ENCODE measurements at regions not wholly inside any gene's neighbourhood (a gene's known extent, or its start where the extent isn't known, plus 50 kb on each side); places are given as distances from the start of the nearest gene placed in this dataset.

- H3K27ac ChIP-seq (ENCODE audit: low read depth, low read length, severe bottlenecking): no peak overlapping the region
- 92 to 96% methylated on average over 9 of the region's 10 CpGs for WGBS, 2 experiments (ENCODE audit: insufficient coverage in 2 of 2)
Observed at GRCh38 chr6:131382631-131383030, 190.4 kb upstream of the ARG1 start.

GRCh38 chr6:131383421-131384411 lies 189.3 kb upstream of the ARG1 start:
- H3K36me3 ChIP-seq (ENCODE audit: control insufficient read depth, insufficient read depth, low read length): no peaks in the 10 kb centered on the region
- peaks cover 4% of the 10 kb centered on the region for H3K4me1 ChIP-seq (ENCODE audit: control insufficient read depth, insufficient read depth, low read length, poor library complexity, severe bottlenecking)
- peaks cover 4% of the 10 kb centered on the region for H3K9me3 ChIP-seq (ENCODE audit: control insufficient read depth, low read length)
- WGBS, 2 experiments (ENCODE audit: insufficient coverage in 2 of 2): 65 to 80% methylated on average over 3 to 4 of the region's 6 CpGs
- no peak overlapping the region for H3K4me3 ChIP-seq (ENCODE audit: extremely low read depth, insufficient read depth, low read length, poor library complexity, severe bottlenecking)
- no peak overlapping the region for H3K27ac ChIP-seq (ENCODE audit: low read depth, low read length, severe bottlenecking)

More at GRCh38 chr6:131382631-131383030, 190.4 kb upstream of the ARG1 start:
- Histone ChIP-seq H3K4me1 (ENCODE audit: control insufficient read depth, insufficient read depth, low read length, poor library complexity, severe bottlenecking) (peaks cover 4% of the 10 kb centered on the region), H3K4me3 (ENCODE audit: extremely low read depth, insufficient read depth, low read length, poor library complexity, severe bottlenecking) (no peak overlapping the region), H3K9me3 (ENCODE audit: control insufficient read depth, low read length) (peaks cover 4% of the 10 kb centered on the region), H3K36me3 (ENCODE audit: control insufficient read depth, insufficient read depth, low read length) (no peaks in the 10 kb centered on the region)

GRCh38 chr6:131387562-131388447 lies 185.2 kb upstream of the ARG1 start:
- peaks cover 4% of the 10 kb centered on the region for H3K9me3 ChIP-seq (ENCODE audit: control insufficient read depth, low read length)
- H3K27ac ChIP-seq (ENCODE audit: low read depth, low read length, severe bottlenecking): no peak overlapping the region
- H3K4me3 ChIP-seq (ENCODE audit: extremely low read depth, insufficient read depth, low read length, poor library complexity, severe bottlenecking): no peak overlapping the region
- 86 to 92% methylated on average over 1 to 3 of the region's 5 CpGs for WGBS, 2 experiments (ENCODE audit: insufficient coverage in 2 of 2)
- H3K4me1 ChIP-seq (ENCODE audit: control insufficient read depth, insufficient read depth, low read length, poor library complexity, severe bottlenecking): peaks cover 4% of the 10 kb centered on the region
- H3K36me3 ChIP-seq (ENCODE audit: control insufficient read depth, insufficient read depth, low read length): no peaks in the 10 kb centered on the region

GRCh38 chr6:131390322-131390721 lies 182.7 kb upstream of the ARG1 start:
- 85 to 91% methylated on average over 3 to 4 of the region's 5 CpGs for WGBS, 2 experiments (ENCODE audit: insufficient coverage in 2 of 2)
- H3K4me1 ChIP-seq (ENCODE audit: control insufficient read depth, insufficient read depth, low read length, poor library complexity, severe bottlenecking): no peaks in the 10 kb centered on the region
- H3K27ac ChIP-seq (ENCODE audit: low read depth, low read length, severe bottlenecking): no peak overlapping the region
- no peak overlapping the region for H3K4me3 ChIP-seq (ENCODE audit: extremely low read depth, insufficient read depth, low read length, poor library complexity, severe bottlenecking)
- H3K9me3 ChIP-seq (ENCODE audit: control insufficient read depth, low read length): peaks cover 4% of the 10 kb centered on the region
- no peaks in the 10 kb centered on the region for H3K36me3 ChIP-seq (ENCODE audit: control insufficient read depth, insufficient read depth, low read length)

- 89 to 100% methylated on average over 1 of the region's 1 CpG for WGBS, 2 experiments (ENCODE audit: insufficient coverage in 2 of 2)
- Histone ChIP-seq H3K4me1 (ENCODE audit: control insufficient read depth, insufficient read depth, low read length, poor library complexity, severe bottlenecking) (no peaks in the 10 kb centered on the region), H3K9me3 (ENCODE audit: control insufficient read depth, low read length) (peaks cover 1% of the 10 kb centered on the region), H3K4me3 (ENCODE audit: extremely low read depth, insufficient read depth, low read length, poor library complexity, severe bottlenecking) (no peak overlapping the region), H3K36me3 (ENCODE audit: control insufficient read depth, insufficient read depth, low read length) (no peaks in the 10 kb centered on the region), H3K27ac (ENCODE audit: low read depth, low read length, severe bottlenecking) (no peak overlapping the region)
Observed at GRCh38 chr6:131391116-131391515, 181.9 kb upstream of the ARG1 start.

GRCh38 chr6:131393433-131393832 lies 179.6 kb upstream of the ARG1 start:
- no peak overlapping the region for H3K27ac ChIP-seq (ENCODE audit: low read depth, low read length, severe bottlenecking)
- H3K9me3 ChIP-seq (ENCODE audit: control insufficient read depth, low read length): no peaks in the 10 kb centered on the region
- H3K36me3 ChIP-seq (ENCODE audit: control insufficient read depth, insufficient read depth, low read length): no peaks in the 10 kb centered on the region
- H3K4me1 ChIP-seq (ENCODE audit: control insufficient read depth, insufficient read depth, low read length, poor library complexity, severe bottlenecking): no peaks in the 10 kb centered on the region
- WGBS, 2 experiments (ENCODE audit: insufficient coverage in 2 of 2): no CpG with 5 or more reads among the region's 2 CpGs
- no peak overlapping the region for H3K4me3 ChIP-seq (ENCODE audit: extremely low read depth, insufficient read depth, low read length, poor library complexity, severe bottlenecking)

GRCh38 chr6:131394768-131395432 lies 178.1 kb upstream of the ARG1 start:
- H3K4me3 ChIP-seq (ENCODE audit: extremely low read depth, insufficient read depth, low read length, poor library complexity, severe bottlenecking): no peak overlapping the region
- no peaks in the 10 kb centered on the region for H3K9me3 ChIP-seq (ENCODE audit: control insufficient read depth, low read length)
- peaks cover 2% of the 10 kb centered on the region for H3K4me1 ChIP-seq (ENCODE audit: control insufficient read depth, insufficient read depth, low read length, poor library complexity, severe bottlenecking)
- H3K36me3 ChIP-seq (ENCODE audit: control insufficient read depth, insufficient read depth, low read length): no peaks in the 10 kb centered on the region
- no peak overlapping the region for H3K27ac ChIP-seq (ENCODE audit: low read depth, low read length, severe bottlenecking)
- no CpG with 5 or more reads among the region's 1 CpG for WGBS, 2 experiments (ENCODE audit: insufficient coverage in 2 of 2)

GRCh38 chr6:131398176-131398575 lies 174.8 kb upstream of the ARG1 start:
- no CpG with 5 or more reads among the region's 3 CpGs for WGBS, 2 experiments (ENCODE audit: insufficient coverage in 2 of 2)
- H3K4me1 ChIP-seq (ENCODE audit: control insufficient read depth, insufficient read depth, low read length, poor library complexity, severe bottlenecking): peaks cover 9% of the 10 kb centered on the region

GRCh38 chr6:131399433-131399832 lies 173.6 kb upstream of the ARG1 start:
- no peaks in the 10 kb centered on the region for H3K36me3 ChIP-seq (ENCODE audit: control insufficient read depth, insufficient read depth, low read length)
- peaks cover 9% of the 10 kb centered on the region for H3K4me1 ChIP-seq (ENCODE audit: control insufficient read depth, insufficient read depth, low read length, poor library complexity, severe bottlenecking)
- no peak overlapping the region for H3K4me3 ChIP-seq (ENCODE audit: extremely low read depth, insufficient read depth, low read length, poor library complexity, severe bottlenecking)
- 92 to 97% methylated on average over 3 of the region's 4 CpGs for WGBS, 2 experiments (ENCODE audit: insufficient coverage in 2 of 2)
- H3K9me3 ChIP-seq (ENCODE audit: control insufficient read depth, low read length): peaks cover 15% of the 10 kb centered on the region
- H3K27ac ChIP-seq (ENCODE audit: low read depth, low read length, severe bottlenecking): no peak overlapping the region

More at GRCh38 chr6:131398176-131398575, 174.8 kb upstream of the ARG1 start:
- H3K4me3 ChIP-seq (ENCODE audit: extremely low read depth, insufficient read depth, low read length, poor library complexity, severe bottlenecking): no peak overlapping the region
- peaks cover 15% of the 10 kb centered on the region for H3K9me3 ChIP-seq (ENCODE audit: control insufficient read depth, low read length)
- H3K36me3 ChIP-seq (ENCODE audit: control insufficient read depth, insufficient read depth, low read length): no peaks in the 10 kb centered on the region
- H3K27ac ChIP-seq (ENCODE audit: low read depth, low read length, severe bottlenecking): no peak overlapping the region

GRCh38 chr6:131400054-131400778 lies 172.8 kb upstream of the ARG1 start:
- Histone ChIP-seq H3K36me3 (ENCODE audit: control insufficient read depth, insufficient read depth, low read length) (no peaks in the 10 kb centered on the region), H3K4me3 (ENCODE audit: extremely low read depth, insufficient read depth, low read length, poor library complexity, severe bottlenecking) (no peak overlapping the region), H3K27ac (ENCODE audit: low read depth, low read length, severe bottlenecking) (peak overlapping the region; percentile 75), H3K9me3 (ENCODE audit: control insufficient read depth, low read length) (peaks cover 15% of the 10 kb centered on the region), H3K4me1 (ENCODE audit: control insufficient read depth, insufficient read depth, low read length, poor library complexity, severe bottlenecking) (peaks cover 9% of the 10 kb centered on the region)
- no CpG with 5 or more reads among the region's 1 CpG for WGBS, 2 experiments (ENCODE audit: insufficient coverage in 2 of 2)

Measured in mesodermal cell (in vitro differentiated cells).